ENCODE measurements at regions not wholly inside any gene's neighbourhood (a gene's known extent, or its start where the extent isn't known, plus 50 kb on each side); places are given as distances from the start of the nearest gene placed in this dataset.

- no peak for TF ChIP-seq ZFX (IDR thresholded peaks at IDR 0.05; ENCODE audit: borderline replicate concordance)
- TF ChIP-seq, protein P1, sequence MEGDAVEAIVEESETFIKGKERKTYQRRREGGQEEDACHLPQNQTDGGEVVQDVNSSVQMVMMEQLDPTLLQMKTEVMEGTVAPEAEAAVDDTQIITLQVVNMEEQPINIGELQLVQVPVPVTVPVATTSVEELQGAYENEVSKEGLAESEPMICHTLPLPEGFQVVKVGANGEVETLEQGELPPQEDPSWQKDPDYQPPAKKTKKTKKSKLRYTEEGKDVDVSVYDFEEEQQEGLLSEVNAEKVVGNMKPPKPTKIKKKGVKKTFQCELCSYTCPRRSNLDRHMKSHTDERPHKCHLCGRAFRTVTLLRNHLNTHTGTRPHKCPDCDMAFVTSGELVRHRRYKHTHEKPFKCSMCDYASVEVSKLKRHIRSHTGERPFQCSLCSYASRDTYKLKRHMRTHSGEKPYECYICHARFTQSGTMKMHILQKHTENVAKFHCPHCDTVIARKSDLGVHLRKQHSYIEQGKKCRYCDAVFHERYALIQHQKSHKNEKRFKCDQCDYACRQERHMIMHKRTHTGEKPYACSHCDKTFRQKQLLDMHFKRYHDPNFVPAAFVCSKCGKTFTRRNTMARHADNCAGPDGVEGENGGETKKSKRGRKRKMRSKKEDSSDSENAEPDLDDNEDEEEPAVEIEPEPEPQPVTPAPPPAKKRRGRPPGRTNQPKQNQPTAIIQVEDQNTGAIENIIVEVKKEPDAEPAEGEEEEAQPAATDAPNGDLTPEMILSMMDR (IDR thresholded peaks at IDR 0.05): no peak
- no peak overlapping the region for H3K27ac ChIP-seq
Observed at GRCh38 chr6:47096211-47096895, 54.2 kb upstream of the ADGRF1 start.

DNA sequence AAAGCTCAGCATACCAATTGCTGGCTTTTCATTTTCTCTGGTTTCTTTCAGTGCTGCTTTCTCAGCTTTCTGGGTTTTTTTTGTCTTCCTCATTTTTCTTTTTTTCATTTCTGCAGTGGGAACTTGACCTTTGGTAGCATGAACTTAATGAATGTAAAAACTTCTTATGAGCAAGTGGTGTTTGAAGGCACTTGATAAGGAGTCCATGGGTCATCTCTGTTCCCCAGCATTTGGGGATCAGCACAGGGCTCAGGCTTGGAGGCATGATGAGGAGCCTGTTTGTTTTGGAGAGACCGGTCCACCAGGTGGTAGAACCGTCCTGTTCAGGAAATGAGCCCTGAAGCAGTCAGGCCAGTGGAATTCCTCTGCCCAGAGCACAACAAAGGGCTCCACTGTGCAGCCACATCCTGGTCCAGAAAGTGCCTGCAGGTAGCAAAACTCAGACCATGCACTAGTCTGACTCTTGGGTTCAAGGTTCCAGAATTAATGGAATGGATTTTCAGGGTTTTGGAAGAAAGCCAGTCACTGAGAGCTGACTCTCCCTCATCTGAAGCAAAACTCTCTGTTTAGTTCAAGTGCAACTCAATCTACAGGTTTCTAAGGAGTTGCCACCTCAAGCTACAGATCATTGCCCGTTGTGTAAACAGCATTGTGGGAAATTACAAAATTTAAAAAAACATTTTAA lies 52.3 kb upstream of the ADGRF1 start:
- H3K27ac ChIP-seq: no peak overlapping the region
- TF ChIP-seq, protein P1 (IDR thresholded peaks at IDR 0.05): no peak
- no peak for TF ChIP-seq ZFX (IDR thresholded peaks at IDR 0.05; ENCODE audit: borderline replicate concordance)

- no peak for TF ChIP-seq ZFX (IDR thresholded peaks at IDR 0.05; ENCODE audit: borderline replicate concordance)
- TF ChIP-seq, protein P1 (IDR thresholded peaks at IDR 0.05): no peak
- H3K27ac ChIP-seq: no peak overlapping the region
Observed at GRCh38 chr6:47093169-47093568, 51.0 kb upstream of the ADGRF1 start.

DNA sequence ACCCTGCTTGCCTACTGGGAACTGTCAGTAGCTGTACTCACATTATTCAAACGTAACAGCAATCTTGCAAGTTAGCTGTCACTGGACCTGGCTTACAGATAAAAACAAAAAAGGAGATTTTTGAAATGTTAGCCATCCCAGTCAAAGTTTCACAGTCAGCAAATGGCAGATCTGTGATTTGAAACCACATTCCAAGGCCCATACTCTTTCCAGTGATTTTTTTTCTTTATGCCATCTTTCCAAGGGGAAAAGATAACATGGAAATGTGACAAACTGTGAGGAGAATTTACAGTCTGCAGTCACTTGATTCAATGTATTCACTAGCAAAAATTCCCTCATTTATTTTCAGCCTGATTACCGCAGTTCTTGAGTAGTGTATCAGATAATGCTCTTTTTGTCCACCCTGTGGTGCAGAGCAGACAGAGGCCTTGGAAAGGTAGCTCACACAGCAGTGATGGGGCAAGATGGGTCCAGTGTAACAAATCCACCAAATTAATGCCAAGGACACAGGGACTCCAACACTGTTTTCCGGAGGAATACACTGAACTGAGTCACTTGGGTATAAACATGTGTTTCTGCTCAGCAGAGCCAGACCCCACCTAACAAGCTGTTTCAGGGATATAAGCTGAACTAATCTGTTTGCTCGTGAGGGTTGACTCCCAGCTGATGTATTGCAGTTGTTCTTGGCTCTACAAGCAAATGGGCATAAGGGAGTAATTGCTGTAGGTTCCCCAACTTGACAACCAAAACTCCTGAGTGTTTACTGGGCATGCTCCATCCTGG lies 49.9 kb upstream of the ADGRF1 start:
- H3K27ac ChIP-seq: no peak overlapping the region
- TF ChIP-seq ZFX (IDR thresholded peaks at IDR 0.05; ENCODE audit: borderline replicate concordance): no peak
- TF ChIP-seq, protein P1 (IDR thresholded peaks at IDR 0.05): no peak
